ENCODE measurements at regions not wholly inside any gene's neighbourhood (a gene's known extent, or its start where the extent isn't known, plus 50 kb on each side); places are given as distances from the start of the nearest gene placed in this dataset.
"Not testable (repeated sequence)": the region's sequence is repeated elsewhere in the genome, so short reads cannot be mapped to it uniquely, and the experiment has no call there.

DNA sequence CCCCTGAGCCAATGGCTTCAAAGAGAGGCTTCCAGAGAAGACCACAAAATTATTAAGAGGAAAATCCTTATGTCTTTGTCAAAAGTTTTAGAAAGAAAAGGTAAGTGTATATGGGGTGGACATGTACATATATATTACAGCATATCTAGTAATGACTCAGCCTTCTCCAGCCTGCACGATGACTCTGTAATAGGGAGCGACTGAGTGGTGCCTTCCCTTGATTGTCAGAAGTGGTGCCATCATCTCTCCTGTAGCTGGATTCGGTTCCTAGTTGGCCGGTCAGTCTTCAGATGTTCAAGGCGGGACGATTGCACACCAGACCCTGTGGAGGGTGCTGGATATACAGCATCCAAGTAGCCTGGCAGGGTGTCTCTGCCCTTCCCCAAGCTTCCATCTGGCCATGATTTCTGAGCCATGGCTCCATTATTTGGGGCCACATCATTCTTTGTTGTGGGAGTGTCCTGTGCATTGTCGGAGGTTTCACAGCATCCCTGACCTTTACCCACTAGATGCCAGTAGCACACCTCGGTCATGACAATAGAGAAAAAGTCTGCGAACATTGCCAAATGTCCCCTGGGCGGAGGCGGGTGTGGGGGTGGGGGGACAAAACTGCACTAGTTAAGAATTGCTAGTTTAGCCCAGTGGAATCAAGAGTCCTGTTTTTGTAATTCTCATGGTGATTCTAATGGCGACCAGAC is 206.2 kb upstream of the KAZN start:
- Histone ChIP-seq H3K4me1 (ENCODE audit: control insufficient read depth, insufficient read depth, low read length, poor library complexity, severe bottlenecking) (no peaks in the 10 kb centered on the region), H3K9me3 (ENCODE audit: control insufficient read depth, low read length) (no peaks in the 10 kb centered on the region), H3K27ac (ENCODE audit: insufficient read depth, low read length, poor library complexity, severe bottlenecking) (no peak overlapping the region), H3K36me3 (ENCODE audit: control insufficient read depth, insufficient read depth, low read length) (no peaks in the 10 kb centered on the region), H3K27me3 (replicated peaks; ENCODE audit: control insufficient read depth, insufficient read depth, low read length, poor library complexity, severe bottlenecking) (no peaks in the 10 kb centered on the region), H3K4me3 (ENCODE audit: insufficient read depth, low read depth, low read length, poor library complexity, severe bottlenecking) (no peak overlapping the region)
- no peak for DNase-seq

DNA sequence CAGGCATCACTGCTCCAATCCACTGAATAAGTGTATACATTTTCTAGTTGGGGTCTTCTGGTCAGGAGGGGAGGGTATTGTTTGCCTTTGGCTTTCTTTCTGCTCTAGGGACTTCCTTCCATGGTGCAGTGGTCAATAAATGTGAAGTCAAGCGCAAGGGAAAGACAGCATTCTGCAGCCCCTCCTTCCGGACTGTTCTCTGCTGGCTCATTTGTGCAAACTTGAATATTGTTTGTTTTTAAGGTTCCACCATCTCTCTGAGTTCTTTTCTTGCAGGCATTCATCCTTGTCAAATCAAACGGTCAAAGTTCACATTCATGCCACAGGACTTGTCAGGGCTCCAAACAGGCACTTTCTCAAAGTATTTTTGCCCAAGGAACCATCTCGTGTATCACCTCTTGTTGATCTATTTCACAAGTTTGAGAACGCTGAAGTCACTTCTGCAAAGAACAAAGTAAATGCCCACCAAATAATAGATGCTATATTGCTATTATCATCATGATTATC is 205.6 kb upstream of the KAZN start:
- no peaks in the 10 kb centered on the region for H3K4me1 ChIP-seq (ENCODE audit: control insufficient read depth, insufficient read depth, low read length, poor library complexity, severe bottlenecking)
- H3K27me3 ChIP-seq (replicated peaks; ENCODE audit: control insufficient read depth, insufficient read depth, low read length, poor library complexity, severe bottlenecking), result no peaks in the 10 kb centered on the region
- no peak overlapping the region for H3K27ac ChIP-seq (ENCODE audit: insufficient read depth, low read length, poor library complexity, severe bottlenecking)
- no peak overlapping the region for H3K4me3 ChIP-seq (ENCODE audit: insufficient read depth, low read depth, low read length, poor library complexity, severe bottlenecking)
- H3K36me3 ChIP-seq (ENCODE audit: control insufficient read depth, insufficient read depth, low read length), result no peaks in the 10 kb centered on the region
- no peaks in the 10 kb centered on the region for H3K9me3 ChIP-seq (ENCODE audit: control insufficient read depth, low read length)
- no peak for DNase-seq

DNA sequence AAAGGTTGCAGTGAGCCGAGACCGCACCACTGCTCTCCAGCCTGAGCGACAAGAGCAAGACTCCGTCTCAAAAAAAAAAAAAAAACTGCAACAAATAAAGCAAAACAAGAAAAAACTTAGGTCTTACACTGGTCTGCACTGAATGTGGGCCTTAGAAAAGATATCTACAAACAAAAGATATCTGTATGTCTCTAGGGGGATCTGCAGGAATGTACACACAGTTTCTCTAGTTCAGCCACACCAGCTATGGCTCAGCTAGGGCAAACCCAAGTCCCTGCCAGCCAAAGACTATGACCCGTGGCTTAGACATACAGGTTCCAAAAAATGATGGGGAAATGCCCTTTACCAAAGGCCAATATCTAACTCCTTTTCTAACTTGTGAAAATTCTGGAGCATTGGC is 202.4 kb upstream of the KAZN start:
- H3K4me1 ChIP-seq (ENCODE audit: control insufficient read depth, insufficient read depth, low read length, poor library complexity, severe bottlenecking), result no peaks in the 10 kb centered on the region
- H3K4me3 ChIP-seq (ENCODE audit: insufficient read depth, low read depth, low read length, poor library complexity, severe bottlenecking), result no peak overlapping the region
- H3K27me3 ChIP-seq (replicated peaks; ENCODE audit: control insufficient read depth, insufficient read depth, low read length, poor library complexity, severe bottlenecking), result no peaks in the 10 kb centered on the region
- no peaks in the 10 kb centered on the region for H3K9me3 ChIP-seq (ENCODE audit: control insufficient read depth, low read length)
- no peaks in the 10 kb centered on the region for H3K36me3 ChIP-seq (ENCODE audit: control insufficient read depth, insufficient read depth, low read length)
- no peak overlapping the region for H3K27ac ChIP-seq (ENCODE audit: insufficient read depth, low read length, poor library complexity, severe bottlenecking)
- no peak for DNase-seq

DNA sequence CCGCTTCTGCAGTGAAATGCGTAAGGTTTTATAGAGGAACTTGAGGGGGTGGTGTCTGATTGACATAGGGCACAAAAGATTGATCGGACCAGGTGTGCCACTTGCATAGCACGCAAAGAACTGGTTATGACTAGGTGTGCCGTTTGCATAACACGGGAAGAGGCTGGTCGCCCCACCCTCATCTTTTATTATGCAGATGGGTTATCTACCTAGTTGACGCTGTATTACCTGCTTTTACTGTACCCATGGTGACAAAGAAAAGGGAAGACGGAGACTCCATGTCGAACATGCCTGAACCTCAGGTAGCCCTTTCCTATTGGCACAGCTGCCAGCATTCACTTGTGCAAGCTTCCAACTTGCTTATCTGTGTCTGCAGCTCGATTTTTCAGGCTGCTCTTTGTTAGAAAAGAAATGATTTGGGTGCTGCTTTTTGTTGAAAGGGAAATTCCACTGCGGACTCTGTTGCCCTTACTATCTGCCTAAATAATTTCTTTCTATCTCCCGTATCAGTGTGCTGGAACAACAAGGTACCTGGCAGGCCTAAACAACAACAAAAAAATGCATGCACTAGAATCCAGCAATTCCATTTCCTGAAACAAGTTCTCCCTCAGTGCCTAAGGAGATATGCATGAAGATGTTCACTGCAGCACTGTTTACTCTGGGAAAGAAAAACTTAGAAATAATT is 194.4 kb upstream of the KAZN start:
- Histone ChIP-seq H3K36me3 (ENCODE audit: control insufficient read depth, insufficient read depth, low read length) (no peaks in the 10 kb centered on the region), H3K4me1 (ENCODE audit: control insufficient read depth, insufficient read depth, low read length, poor library complexity, severe bottlenecking) (no peaks in the 10 kb centered on the region), H3K27me3 (replicated peaks; ENCODE audit: control insufficient read depth, insufficient read depth, low read length, poor library complexity, severe bottlenecking) (no peaks in the 10 kb centered on the region), H3K27ac (ENCODE audit: insufficient read depth, low read length, poor library complexity, severe bottlenecking) (no peak overlapping the region), H3K4me3 (ENCODE audit: insufficient read depth, low read depth, low read length, poor library complexity, severe bottlenecking) (no peak overlapping the region), H3K9me3 (ENCODE audit: control insufficient read depth, low read length) (no peaks in the 10 kb centered on the region)
- DNase-seq, result no peak

DNA sequence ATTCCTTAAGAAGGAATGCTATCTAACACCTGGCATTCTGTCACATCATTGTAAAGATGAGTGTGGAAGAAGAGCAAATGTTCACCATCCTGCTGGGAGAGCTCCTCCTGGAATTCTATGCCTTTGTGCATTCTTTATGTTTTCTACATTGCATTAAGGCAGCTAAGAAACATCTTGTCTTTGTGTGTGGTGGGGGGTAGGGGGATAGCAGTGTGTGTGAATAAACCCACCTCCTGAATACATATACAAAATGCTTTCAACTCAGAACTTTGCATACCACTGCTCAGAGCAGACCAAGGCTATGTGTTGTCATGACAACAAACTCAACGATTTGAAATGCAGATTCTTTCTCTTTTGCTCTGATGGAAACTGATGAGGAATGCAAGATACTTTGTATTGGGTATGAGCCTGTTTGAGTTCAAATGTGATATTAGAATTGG is 193.6 kb upstream of the KAZN start:
- DNase-seq, result no peak

DNA sequence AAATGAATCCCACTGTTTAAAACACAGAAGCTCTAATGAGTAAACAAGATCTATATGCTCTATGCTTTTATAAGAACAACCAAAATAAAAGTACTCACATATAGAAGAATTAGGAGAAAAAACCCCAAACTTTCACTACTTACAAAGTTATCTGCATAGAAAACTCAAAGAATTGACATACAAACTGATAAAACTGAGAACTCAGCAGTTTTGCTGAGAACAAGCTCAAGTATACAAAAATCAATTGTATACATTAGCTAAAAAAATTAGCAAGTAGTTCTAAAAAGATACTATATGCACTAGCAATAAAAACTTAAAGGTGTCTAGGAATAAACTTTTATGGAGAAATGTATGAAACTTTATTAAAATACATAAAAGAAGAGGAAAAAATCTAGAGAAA is 186.2 kb upstream of the KAZN start:
- no peaks in the 10 kb centered on the region for H3K27me3 ChIP-seq (replicated peaks; ENCODE audit: control insufficient read depth, insufficient read depth, low read length, poor library complexity, severe bottlenecking)
- no peak for DNase-seq
- no peak overlapping the region for H3K27ac ChIP-seq (ENCODE audit: insufficient read depth, low read length, poor library complexity, severe bottlenecking)
- no peak overlapping the region for H3K4me3 ChIP-seq (ENCODE audit: insufficient read depth, low read depth, low read length, poor library complexity, severe bottlenecking)
- no peaks in the 10 kb centered on the region for H3K36me3 ChIP-seq (ENCODE audit: control insufficient read depth, insufficient read depth, low read length)
- H3K9me3 ChIP-seq (ENCODE audit: control insufficient read depth, low read length), result no peaks in the 10 kb centered on the region
- no peaks in the 10 kb centered on the region for H3K4me1 ChIP-seq (ENCODE audit: control insufficient read depth, insufficient read depth, low read length, poor library complexity, severe bottlenecking)

More for the DNA sequence above, 193.6 kb upstream of the KAZN start:
- Histone ChIP-seq H3K9me3 (ENCODE audit: control insufficient read depth, low read length) (no peaks in the 10 kb centered on the region), H3K4me3 (ENCODE audit: insufficient read depth, low read depth, low read length, poor library complexity, severe bottlenecking) (no peak overlapping the region), H3K27ac (ENCODE audit: insufficient read depth, low read length, poor library complexity, severe bottlenecking) (no peak overlapping the region), H3K27me3 (replicated peaks; ENCODE audit: control insufficient read depth, insufficient read depth, low read length, poor library complexity, severe bottlenecking) (no peaks in the 10 kb centered on the region), H3K36me3 (ENCODE audit: control insufficient read depth, insufficient read depth, low read length) (no peaks in the 10 kb centered on the region), H3K4me1 (ENCODE audit: control insufficient read depth, insufficient read depth, low read length, poor library complexity, severe bottlenecking) (no peaks in the 10 kb centered on the region)

DNA sequence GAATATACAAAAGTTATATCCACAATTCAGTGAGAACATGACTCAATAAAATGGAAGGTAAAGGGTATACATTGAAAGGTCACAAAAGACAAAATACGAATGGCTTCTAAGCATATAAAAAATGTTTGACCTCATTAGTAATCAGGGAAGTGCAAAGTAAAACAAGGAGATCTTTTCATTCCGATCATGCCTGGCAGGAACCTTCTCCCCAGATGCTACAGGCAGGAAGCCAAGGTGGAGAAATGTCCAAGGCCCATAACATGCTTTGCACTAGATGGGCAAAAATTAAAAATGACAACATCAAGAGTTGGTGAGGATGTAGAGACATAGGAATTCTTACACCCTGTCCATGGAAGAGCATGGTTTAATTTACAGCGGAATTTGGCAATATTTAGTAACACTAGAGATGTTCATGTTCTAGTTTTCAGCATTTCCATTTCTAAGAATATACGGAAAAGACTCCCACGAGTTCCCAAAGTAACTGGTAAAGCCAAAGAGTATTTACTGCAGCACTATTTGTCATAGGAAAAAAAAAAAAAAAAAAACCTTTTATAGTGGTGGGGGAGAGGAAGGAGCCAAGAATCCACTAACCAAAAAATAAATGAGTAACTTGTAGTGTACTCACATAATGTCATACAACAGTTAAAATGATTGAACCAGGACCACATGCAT is 184.5 kb upstream of the KAZN start:
- Histone ChIP-seq H3K4me3 (ENCODE audit: insufficient read depth, low read depth, low read length, poor library complexity, severe bottlenecking) (no peak overlapping the region), H3K4me1 (ENCODE audit: control insufficient read depth, insufficient read depth, low read length, poor library complexity, severe bottlenecking) (no peaks in the 10 kb centered on the region), H3K36me3 (ENCODE audit: control insufficient read depth, insufficient read depth, low read length) (no peaks in the 10 kb centered on the region), H3K27ac (ENCODE audit: insufficient read depth, low read length, poor library complexity, severe bottlenecking) (no peak overlapping the region), H3K27me3 (replicated peaks; ENCODE audit: control insufficient read depth, insufficient read depth, low read length, poor library complexity, severe bottlenecking) (no peaks in the 10 kb centered on the region), H3K9me3 (ENCODE audit: control insufficient read depth, low read length) (no peaks in the 10 kb centered on the region)
- no peak for DNase-seq

DNA sequence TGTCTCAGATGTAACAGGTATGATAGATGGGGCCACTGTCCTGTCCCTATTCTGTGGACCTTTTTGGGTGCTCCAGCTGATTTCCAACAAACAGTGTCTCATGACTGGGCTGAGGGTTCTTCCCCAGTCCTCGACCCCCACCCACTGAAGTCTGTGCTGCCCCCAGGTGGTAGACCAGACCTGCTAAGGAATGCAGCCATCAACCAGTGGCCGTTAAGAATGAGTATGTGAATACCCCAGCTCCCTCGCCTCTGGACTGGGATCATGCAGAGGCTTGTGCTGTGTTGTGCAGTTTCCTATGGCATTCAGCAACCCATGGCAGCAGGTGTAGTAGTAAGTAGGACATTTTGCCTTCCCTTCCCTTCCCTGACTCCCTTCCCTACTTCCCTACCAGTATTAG is 183.1 kb upstream of the KAZN start:
- Histone ChIP-seq H3K27ac (ENCODE audit: insufficient read depth, low read length, poor library complexity, severe bottlenecking) (no peak overlapping the region), H3K36me3 (ENCODE audit: control insufficient read depth, insufficient read depth, low read length) (no peaks in the 10 kb centered on the region), H3K4me1 (ENCODE audit: control insufficient read depth, insufficient read depth, low read length, poor library complexity, severe bottlenecking) (no peaks in the 10 kb centered on the region), H3K9me3 (ENCODE audit: control insufficient read depth, low read length) (no peaks in the 10 kb centered on the region), H3K4me3 (ENCODE audit: insufficient read depth, low read depth, low read length, poor library complexity, severe bottlenecking) (no peak overlapping the region), H3K27me3 (replicated peaks; ENCODE audit: control insufficient read depth, insufficient read depth, low read length, poor library complexity, severe bottlenecking) (no peaks in the 10 kb centered on the region)
- no peak for DNase-seq

DNA sequence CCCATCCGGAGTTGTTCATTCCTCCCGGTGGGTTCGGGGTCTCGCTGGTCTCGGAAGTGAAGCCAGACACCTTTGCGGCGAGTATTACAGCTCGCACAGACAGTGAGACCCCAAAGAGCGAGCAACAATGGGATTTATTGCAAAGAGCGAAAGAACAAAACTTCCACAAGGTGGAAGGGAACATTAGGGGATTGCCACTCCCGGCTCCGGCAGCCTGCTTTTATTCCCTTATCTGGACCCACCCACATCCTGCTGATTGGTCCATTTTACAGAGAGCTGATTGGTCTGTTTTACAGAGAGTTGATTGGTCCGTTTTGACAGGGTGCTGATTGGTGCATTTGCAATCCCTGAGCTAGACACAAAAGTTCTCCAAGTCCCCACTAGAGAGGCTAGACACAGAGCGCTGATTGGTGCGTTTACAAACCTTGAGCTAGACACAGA is 178.7 kb upstream of the KAZN start:
- not testable (repeated sequence) for H3K27me3 ChIP-seq (replicated peaks; ENCODE audit: control insufficient read depth, insufficient read depth, low read length, poor library complexity, severe bottlenecking); H3K27ac ChIP-seq (ENCODE audit: insufficient read depth, low read length, poor library complexity, severe bottlenecking); H3K4me3 ChIP-seq (ENCODE audit: insufficient read depth, low read depth, low read length, poor library complexity, severe bottlenecking); DNase-seq; H3K36me3 ChIP-seq (ENCODE audit: control insufficient read depth, insufficient read depth, low read length); H3K4me1 ChIP-seq (ENCODE audit: control insufficient read depth, insufficient read depth, low read length, poor library complexity, severe bottlenecking); H3K9me3 ChIP-seq (ENCODE audit: control insufficient read depth, low read length)

DNA sequence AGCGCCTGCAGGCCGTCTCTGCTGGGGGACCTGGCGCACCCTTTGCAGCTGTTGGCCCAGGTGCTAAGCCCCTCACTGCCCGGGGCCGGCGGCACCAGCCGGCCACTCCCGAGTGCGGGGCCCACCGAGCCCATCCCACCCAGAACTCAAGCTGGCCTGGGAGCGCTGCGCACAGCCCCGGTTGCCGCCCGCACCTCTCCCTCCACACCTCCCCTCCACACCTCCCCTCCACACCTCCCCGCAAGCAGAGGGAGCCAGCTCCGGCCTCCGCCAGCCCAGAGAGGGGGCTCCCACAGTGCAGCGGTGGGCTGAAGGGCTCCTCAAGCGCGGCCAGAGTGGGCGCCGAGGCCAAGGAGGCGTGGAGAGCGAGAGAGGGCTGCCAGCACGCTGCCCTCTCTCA is 177.8 kb upstream of the KAZN start:
- Histone ChIP-seq H3K4me3 (ENCODE audit: insufficient read depth, low read depth, low read length, poor library complexity, severe bottlenecking) (no peak overlapping the region), H3K27me3 (replicated peaks; ENCODE audit: control insufficient read depth, insufficient read depth, low read length, poor library complexity, severe bottlenecking) (peaks cover 3% of the 10 kb centered on the region), H3K4me1 (ENCODE audit: control insufficient read depth, insufficient read depth, low read length, poor library complexity, severe bottlenecking) (no peaks in the 10 kb centered on the region), H3K36me3 (ENCODE audit: control insufficient read depth, insufficient read depth, low read length) (no peaks in the 10 kb centered on the region), H3K27ac (ENCODE audit: insufficient read depth, low read length, poor library complexity, severe bottlenecking) (no peak overlapping the region), H3K9me3 (ENCODE audit: control insufficient read depth, low read length) (no peaks in the 10 kb centered on the region)
- no peak for DNase-seq
